PC-9 (cell line): ENCODE measurements at regions not wholly inside any gene's neighbourhood (a gene's known extent, or its start where the extent isn't known, plus 50 kb on each side); places are given as distances from the start of the nearest gene placed in this dataset.

ENCODE experiments used
- BruUV-seq: library from RNA; stranded (reverse); fragments of 400-500 nt; replicated peaks from 2 replicates; lab custom pipeline; 2021; lab: Mats Ljungman, UMichigan
- CTCF ChIA-PET: fragments of 300-600 bp; sonication (Branson Sonifier 250); formaldehyde crosslinking; loops from one replicate; lab custom pipeline; 2022; ENCODE audit warnings: antibody characterized with exemption; lab: Charles Lee
- POLR2A ChIA-PET: fragments of 300-600 bp; sonication (Branson Sonifier 250); formaldehyde crosslinking; loops from one replicate; lab custom pipeline; 2022; ENCODE audit warnings: antibody characterized with exemption; ENCODE audit not compliant: unreplicated experiment; lab: Charles Lee
- DNase-seq, 2 experiments: peaks; one replicate each; pipeline versions ENCODE4 v3.0.0 to v3.0.0-alpha.2; 2015 to 2022; ENCODE audit warnings: mixed read lengths in 1 of 2
- H2AFZ ChIP-seq: fragments of 200-600 bp; sonication (generic); 2 replicates; pipeline ENCODE4 v1.8.1; 2017; ENCODE audit warnings: antibody characterized with exemption
- H3F3A ChIP-seq: fragments of 200-600 bp; sonication (generic); 2 replicates; pipeline ENCODE4 v1.8.1; 2017; ENCODE audit warnings: antibody characterized with exemption, mild to moderate bottlenecking, low read depth; ENCODE audit not compliant: insufficient read depth
- H3K27ac ChIP-seq: fragments of 200-600 bp; sonication (generic); 2 replicates; pipeline ENCODE4 v1.6.1; 2016; ENCODE audit warnings: mixed run types
- H3K27me3 ChIP-seq: fragments of 200-600 bp; sonication (generic); 2 replicates; pipeline ENCODE4 v1.6.1; 2016; ENCODE audit warnings: low read depth, mixed run types; ENCODE audit not compliant: insufficient read depth
- H3K36me3 ChIP-seq: fragments of 200-600 bp; sonication (generic); 2 replicates; pipeline ENCODE4 v1.6.1; 2016; ENCODE audit warnings: low read depth, mixed run types
- H3K4me1 ChIP-seq: fragments of 200-600 bp; sonication (generic); replicated peaks from 2 replicates; pipeline ENCODE4 v1.6.1; 2016; ENCODE audit warnings: mixed run types; ENCODE audit not compliant: insufficient read depth
- H3K4me2 ChIP-seq: fragments of 200-600 bp; sonication (generic); 2 replicates; pipeline ENCODE4 v1.6.1; 2017; ENCODE audit warnings: mixed run types
- H3K4me3 ChIP-seq: fragments of 200-600 bp; sonication (generic); 2 replicates; pipeline ENCODE4 v1.6.1; 2016; ENCODE audit warnings: mixed run types
- H3K79me2 ChIP-seq: fragments of 200-600 bp; sonication (generic); 2 replicates; pipeline ENCODE4 v1.6.1; 2017; ENCODE audit warnings: low read depth, mixed run types
- H3K9me2 ChIP-seq: fragments of 200-600 bp; sonication (generic); 2 replicates; pipeline ENCODE4 v1.8.1; 2017; ENCODE audit warnings: mild to moderate bottlenecking; ENCODE audit not compliant: insufficient read depth
- H3K9me3 ChIP-seq: fragments of 200-600 bp; sonication (generic); 2 replicates; pipeline ENCODE4 v1.8.1; 2016; ENCODE audit warnings: low read depth; ENCODE audit not compliant: insufficient read depth
- H4K20me1 ChIP-seq: fragments of 200-600 bp; sonication (generic); 2 replicates; pipeline ENCODE4 v1.8.1; 2017; ENCODE audit not compliant: insufficient read depth
- EZH2 ChIP-seq: fragments of 200-600 bp; sonication (generic); IDR thresholded peaks from 2 replicates; pipeline ENCODE4 v1.8.0; 2017; ENCODE audit warnings: antibody characterized with exemption, low read depth
- intact Hi-C: fragments of 100-400 bp; cut with micrococcal nuclease; formaldehyde crosslinking; loops from one replicate; pipeline ENCODE4 v1.10.0; 2022; ENCODE audit not compliant: unreplicated experiment
- TF ChIP-seq, protein P1 (sequence below): fragments of 200-600 bp; sonication (generic); conservative IDR thresholded peaks from 2 replicates; pipeline ENCODE4 v1.6.1; 2017; ENCODE audit warnings: mixed run types, antibody characterized with exemption, mild to moderate bottlenecking, moderate library complexity

DNA sequence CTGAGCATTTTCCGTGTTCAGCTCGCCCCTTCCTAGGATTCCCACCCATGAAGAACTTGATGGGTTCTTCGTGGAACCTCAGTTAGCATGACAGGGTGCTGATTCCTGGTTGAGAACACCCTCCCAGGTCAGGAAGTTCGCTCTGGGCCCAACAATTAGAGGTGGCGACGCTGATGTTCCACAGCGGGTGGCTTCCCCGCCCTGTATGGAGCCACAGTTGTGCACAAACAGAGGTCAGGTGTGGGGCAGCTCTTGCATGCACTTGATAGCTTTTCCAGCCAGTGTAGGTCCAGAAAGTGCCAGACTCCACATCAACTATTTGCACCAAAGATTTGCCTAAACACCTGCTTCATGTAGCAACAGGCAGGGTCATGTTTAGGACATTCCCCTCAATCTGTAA, 788.2 kb downstream of the MED13L start:
- H3K4me1 ChIP-seq: no peaks in the 10 kb centered on the region
- no TSS peak for BruUV-seq
- no peaks in the 10 kb centered on the region for H3F3A ChIP-seq
- DNase-seq: no peak
- H3K4me2 ChIP-seq: no peak overlapping the region
- ChIA-PET CTCF (no interaction called here), POLR2A (no interaction called here)
- H2AFZ ChIP-seq: no peak overlapping the region
- H3K79me2 ChIP-seq: no peaks in the 10 kb centered on the region
- H3K36me3 ChIP-seq: no peaks in the 10 kb centered on the region
- H3K4me3 ChIP-seq: no peak overlapping the region
- TF ChIP-seq, protein P1, sequence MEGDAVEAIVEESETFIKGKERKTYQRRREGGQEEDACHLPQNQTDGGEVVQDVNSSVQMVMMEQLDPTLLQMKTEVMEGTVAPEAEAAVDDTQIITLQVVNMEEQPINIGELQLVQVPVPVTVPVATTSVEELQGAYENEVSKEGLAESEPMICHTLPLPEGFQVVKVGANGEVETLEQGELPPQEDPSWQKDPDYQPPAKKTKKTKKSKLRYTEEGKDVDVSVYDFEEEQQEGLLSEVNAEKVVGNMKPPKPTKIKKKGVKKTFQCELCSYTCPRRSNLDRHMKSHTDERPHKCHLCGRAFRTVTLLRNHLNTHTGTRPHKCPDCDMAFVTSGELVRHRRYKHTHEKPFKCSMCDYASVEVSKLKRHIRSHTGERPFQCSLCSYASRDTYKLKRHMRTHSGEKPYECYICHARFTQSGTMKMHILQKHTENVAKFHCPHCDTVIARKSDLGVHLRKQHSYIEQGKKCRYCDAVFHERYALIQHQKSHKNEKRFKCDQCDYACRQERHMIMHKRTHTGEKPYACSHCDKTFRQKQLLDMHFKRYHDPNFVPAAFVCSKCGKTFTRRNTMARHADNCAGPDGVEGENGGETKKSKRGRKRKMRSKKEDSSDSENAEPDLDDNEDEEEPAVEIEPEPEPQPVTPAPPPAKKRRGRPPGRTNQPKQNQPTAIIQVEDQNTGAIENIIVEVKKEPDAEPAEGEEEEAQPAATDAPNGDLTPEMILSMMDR: no peak
- no peak for TF ChIP-seq EZH2
- H3K9me3 ChIP-seq: no peaks in the 10 kb centered on the region
- H3K9me2 ChIP-seq: no peaks in the 10 kb centered on the region
- no peaks in the 10 kb centered on the region for H4K20me1 ChIP-seq
- H3K27me3 ChIP-seq: peaks cover 35% of the 10 kb centered on the region
- intact Hi-C loops: no loop called here
- no peak overlapping the region for H3K27ac ChIP-seq

DNA sequence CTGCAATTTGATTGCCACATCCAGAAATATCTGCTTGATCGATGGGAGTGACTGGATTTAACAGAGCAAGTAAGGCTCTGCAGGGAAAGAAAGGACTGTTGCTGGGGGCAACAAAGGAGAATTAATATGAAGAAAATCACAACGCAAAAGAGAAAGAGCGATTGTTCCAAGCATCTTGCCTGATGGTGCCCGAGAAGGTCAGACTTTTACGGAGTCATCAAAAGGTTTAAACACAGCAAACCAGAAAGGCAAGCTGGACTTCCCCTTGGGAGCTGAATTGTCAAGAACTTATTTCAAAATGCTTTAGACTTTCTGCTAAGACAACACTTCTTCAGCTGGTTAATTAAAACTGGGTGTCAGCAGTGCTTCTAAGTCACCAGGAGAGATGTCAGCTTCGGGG, 791.5 kb downstream of the MED13L start:
- no peak for DNase-seq
- Histone ChIP-seq H2AFZ (no peak overlapping the region), H4K20me1 (no peaks in the 10 kb centered on the region), H3K36me3 (no peaks in the 10 kb centered on the region), H3K79me2 (no peaks in the 10 kb centered on the region), H3K9me2 (no peaks in the 10 kb centered on the region), H3K4me3 (no peak overlapping the region), H3K27me3 (peaks cover 26% of the 10 kb centered on the region), H3K9me3 (no peaks in the 10 kb centered on the region), H3K27ac (no peak overlapping the region), H3K4me2 (no peak overlapping the region), H3F3A (no peaks in the 10 kb centered on the region), H3K4me1 (no peaks in the 10 kb centered on the region)
- TF ChIP-seq, protein P1: no peak
- no peak for TF ChIP-seq EZH2
- ChIA-PET POLR2A (no interaction called here), CTCF (no interaction called here)
- no TSS peak for BruUV-seq
- intact Hi-C loops: no loop called here

DNA sequence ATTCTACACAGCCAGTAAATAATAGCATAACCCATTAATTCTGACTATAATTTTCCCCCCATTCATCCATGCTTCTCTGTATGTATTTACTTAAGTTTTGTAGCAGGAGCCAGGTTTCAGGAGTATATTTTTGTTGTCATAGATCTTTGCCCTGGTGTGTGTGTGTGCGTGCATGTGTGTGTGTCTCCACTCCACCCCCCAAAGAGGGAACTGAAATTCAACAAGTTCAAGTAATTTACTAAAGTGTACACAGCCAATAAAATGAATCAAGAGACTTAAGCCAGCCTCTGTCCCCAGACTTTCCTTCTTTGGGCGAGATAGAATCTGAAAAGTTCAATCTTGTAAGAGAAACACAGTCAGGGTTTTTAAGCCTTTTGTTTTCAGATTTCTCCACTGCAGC, 792.0 kb downstream of the MED13L start:
- H2AFZ ChIP-seq: no peak overlapping the region
- H3K27me3 ChIP-seq: peaks cover 26% of the 10 kb centered on the region
- no peak overlapping the region for H3K4me3 ChIP-seq
- no peaks in the 10 kb centered on the region for H3K79me2 ChIP-seq
- H3K27ac ChIP-seq: no peak overlapping the region
- ChIA-PET POLR2A (no interaction called here), CTCF (no interaction called here)
- H3K4me2 ChIP-seq: no peak overlapping the region
- no peak for DNase-seq
- H3K36me3 ChIP-seq: no peaks in the 10 kb centered on the region
- H3K9me2 ChIP-seq: no peaks in the 10 kb centered on the region
- no peaks in the 10 kb centered on the region for H4K20me1 ChIP-seq
- intact Hi-C loops: no loop called here
- H3F3A ChIP-seq: no peaks in the 10 kb centered on the region
- TF ChIP-seq EZH2: no peak
- TF ChIP-seq, protein P1: no peak
- H3K9me3 ChIP-seq: no peaks in the 10 kb centered on the region
- no TSS peak for BruUV-seq
- no peaks in the 10 kb centered on the region for H3K4me1 ChIP-seq
